NCI-H345 treated with DMSO at 0.1 percent for 48 hours (cell line): ENCODE measurements at regions not wholly inside any gene's neighbourhood (a gene's known extent, or its start where the extent isn't known, plus 50 kb on each side); places are given as distances from the start of the nearest gene placed in this dataset.

Experiments used
- DNase-seq: peaks from one replicate; lab custom pipeline; 2025; ENCODE audit not compliant: unreplicated experiment; lab: John Stamatoyannopoulos, UW

- no peak for DNase-seq
Measured at GRCh38 chr1:83773059-83773458, 225.9 kb downstream of the TTLL7 start.

GRCh38 chr1:83770319-83770661 is 228.6 kb downstream of the TTLL7 start:
- no peak for DNase-seq

DNA sequence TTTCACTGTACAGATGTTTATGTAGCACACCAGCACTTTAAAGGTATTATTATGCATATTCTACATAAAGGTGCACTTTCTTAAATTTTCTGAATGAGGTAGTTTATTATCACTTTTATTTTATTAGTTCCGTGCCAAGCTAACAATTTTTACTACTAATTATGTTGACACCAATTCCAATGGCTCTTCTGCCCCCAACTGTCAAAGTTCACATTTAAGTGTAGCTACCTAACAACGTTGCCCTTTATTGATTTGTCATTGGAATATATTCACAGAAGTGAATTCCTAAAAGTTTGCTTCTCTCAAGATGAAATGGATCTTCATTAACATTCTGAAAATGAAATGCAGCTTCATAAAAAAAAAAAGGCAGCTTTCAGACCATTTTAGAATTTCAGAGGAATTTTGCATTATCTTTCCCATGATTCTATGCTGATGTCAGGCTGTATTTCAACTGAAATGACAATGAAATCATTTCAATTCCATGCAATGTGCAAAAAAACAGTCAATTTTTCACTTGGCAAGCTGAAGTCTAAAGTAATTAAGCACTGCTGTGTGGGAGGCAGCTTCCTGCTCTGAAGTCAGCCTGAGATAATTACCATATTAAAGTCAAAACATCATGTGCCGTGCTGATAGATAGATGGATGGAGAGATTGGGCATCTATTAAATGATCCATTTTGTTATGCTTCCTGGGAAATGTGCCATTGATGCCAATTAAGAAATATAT is 229.2 kb downstream of the TTLL7 start:
- no peak for DNase-seq

DNA sequence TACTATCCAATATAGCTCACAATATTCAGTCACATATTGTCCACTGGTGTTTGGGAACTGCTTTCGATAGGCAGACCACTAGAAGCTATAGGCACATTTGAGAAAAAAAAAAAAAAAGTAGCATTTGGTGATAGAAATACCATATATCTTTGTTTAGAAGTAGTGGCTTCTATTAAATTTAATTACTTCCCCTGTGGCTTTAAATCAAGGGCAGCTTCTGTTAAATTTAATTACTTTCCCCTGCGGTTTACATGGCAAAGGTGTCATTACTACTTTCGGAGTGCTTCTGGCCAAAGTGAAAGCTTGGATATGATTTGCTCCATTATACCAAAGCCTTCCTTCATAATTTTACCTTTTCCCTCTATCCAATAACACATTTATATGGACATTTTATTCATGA is 229.9 kb downstream of the TTLL7 start:
- no peak for DNase-seq

- DNase-seq = no peak
Measured at GRCh38 chr1:83766241-83766691, 232.7 kb downstream of the TTLL7 start.

DNA sequence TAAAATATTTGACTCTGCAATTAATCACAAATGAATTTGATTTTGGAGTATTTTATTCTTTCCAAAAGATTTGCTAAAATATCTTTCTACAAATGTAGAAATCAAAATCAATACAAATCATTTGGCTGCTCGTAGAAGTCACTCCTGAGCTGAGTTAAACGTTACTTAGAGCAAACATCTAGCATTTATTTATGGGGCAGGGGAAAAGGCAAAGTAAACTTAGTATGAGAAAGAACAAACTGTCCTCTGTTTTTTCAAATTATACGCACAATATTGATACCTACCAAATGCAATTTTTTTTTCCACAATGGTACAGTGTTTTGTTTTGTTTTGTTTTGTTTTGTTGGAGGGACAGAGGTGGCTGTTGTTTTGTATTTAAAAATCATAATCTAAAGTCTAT is 233.8 kb downstream of the TTLL7 start:
- DNase-seq = no peak

DNA sequence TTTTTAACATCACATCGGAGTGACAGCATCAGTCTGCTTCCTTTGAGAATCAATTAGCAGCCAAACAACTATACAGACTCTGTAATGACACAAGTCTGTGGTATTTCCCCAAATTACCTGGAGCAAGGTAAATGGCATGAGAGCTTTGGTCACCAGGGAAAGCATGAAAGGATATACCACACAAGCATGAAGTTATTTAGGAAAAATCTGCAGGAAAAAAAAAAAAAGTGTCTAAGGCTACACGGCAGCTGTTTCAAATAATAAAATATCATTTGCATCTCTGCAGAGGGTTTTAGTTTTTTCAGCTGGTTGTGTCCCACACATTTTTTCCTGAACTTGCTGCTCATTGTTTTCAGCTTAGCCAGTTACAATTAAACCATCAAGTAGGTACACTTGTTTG is 234.7 kb downstream of the TTLL7 start:
- DNase-seq = no peak

DNA sequence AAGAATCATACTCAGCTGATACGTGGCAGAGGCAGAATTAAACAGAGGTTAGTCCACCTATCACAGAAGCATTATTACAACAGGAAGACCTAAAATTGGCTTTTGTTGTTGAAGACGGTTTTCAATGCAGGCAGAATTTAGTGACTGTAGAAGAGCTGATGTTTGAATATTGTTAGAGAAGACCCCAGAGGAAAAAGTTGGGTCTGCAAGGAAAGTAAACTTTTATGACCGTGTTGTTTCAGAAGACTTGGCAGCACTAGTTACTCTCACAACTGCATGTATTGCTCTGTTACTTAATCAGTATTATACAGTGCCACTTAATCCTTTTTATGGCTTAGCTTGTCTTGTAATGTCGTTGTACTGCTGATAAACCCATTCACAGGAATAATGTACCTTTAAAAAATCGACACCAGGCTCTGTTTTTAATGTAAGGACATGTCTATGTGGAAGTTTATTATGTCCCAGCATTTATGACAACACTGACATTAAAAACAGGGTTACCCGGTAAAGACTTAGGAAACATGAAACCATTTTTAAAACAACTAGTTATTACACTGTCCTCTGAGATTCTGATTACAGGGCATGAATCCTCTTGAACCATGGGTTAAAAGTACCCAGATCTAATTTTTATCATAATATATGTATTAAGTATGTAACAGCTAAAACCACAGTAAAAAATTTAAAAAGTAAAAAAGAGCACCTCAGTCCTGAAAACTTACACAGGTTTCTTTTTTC is 235.4 kb downstream of the TTLL7 start:
- no peak for DNase-seq

DNA sequence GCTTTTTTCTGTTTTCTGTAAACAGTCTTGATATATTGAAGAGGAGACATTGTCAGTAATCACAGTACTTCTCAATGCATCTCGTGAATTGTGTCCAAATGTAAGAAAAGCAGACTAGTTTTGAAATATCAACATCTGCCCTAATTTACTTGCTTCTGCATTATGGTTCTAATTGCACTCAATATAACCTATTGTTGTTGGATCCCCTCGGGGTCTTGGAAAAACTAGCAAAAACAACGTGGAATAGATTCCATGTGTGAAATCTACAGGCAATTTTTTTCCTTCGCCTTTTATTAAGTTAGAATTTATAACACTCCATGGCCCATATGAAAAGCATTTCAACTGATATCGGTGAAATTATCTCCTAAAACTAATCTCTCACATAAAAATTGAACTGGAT is 236.5 kb downstream of the TTLL7 start:
- no peak for DNase-seq

DNA sequence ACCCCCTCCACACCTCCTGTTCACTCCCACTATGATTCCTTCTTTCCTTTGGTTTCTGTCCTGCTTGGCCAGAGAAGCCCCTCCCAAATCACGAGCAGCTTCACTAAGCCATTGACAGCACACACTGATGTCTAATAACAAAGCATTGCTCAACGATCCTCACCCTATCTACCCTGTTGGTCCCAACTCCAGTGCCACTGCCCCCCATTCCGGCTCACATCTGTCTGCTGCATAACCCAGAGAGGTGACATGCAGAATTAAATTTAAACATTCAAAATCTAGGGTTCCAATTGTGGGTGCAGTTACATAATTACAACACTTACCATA is 236.9 kb downstream of the TTLL7 start:
- DNase-seq = no peak

DNA sequence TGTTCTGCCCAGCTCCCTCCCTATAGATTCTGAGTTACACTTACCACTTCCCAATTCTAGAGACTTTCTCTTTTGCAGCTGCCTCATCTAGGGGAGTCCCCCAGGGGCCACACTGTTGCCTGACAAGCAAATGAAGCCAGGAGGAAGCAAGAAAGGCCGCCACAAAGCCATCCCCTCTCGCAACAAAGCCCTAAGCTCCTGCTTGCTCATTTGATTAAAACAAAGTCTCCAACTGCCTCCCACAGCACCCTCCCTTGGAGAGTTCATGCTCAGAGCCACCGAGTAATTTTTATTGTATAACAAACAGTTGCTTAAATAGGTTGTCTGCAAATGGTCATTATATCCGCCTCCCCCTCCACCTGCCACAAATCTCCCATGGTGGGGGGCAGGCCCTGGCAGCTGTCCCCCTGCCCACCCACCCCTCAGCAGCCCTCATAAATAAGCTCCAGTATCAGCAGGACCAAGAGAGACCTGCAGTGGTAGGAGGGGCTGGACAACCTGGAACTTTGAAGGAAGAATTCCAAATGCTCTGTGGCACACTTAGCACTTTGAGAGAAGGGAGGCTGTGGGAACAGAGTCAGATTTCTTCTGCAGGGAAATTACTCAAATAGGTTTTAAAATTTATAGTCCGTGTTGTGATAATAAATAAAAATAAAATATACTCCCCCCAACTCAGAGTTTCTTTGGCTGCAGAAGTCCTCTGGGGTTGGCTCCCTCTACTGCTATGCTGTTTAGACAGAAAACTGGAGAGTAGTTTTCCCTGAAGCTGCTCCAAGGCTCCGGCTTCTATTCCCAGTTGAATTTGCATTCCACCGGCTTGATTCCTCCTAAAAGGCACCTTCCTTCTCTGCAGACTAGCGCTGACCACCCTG is 237.5 kb downstream of the TTLL7 start:
- no peak for DNase-seq

DNA sequence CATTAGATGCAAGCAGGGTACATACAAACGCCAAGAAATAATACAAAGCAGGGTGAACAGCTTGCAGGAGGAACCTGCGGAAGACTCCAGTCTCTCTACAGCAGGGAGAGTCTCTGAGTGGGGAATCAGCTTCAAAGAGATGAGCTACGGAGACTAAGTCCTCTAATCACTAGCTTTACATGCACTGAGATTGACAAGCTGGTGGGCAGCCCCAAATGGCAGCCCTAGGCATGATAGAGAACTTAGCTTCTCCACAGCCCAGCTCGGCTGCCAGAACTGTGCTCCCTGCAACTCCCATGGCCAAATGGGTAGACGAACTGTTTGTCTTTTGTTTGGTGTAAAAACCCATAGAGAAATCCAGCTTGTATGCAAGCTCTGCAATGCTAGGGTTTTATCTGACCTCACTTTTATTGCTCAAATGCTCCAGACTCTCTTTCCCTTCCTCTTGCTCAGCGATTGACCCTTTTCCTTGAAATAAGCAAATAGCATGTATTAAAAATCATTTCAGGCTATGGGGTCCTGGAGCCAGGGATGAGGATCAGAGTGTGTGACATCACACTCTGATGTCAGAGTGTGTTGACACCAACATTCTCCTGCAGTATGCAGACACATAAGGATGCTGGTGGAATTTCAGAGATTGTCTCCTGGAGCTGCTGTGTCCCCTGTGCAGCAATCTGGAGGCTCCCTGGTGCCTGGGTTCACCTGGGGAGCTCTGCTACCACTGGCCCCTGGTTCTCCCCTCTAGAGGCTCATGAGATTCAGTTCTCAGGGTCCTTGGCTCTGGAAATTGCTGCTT is 238.5 kb downstream of the TTLL7 start:
- DNase-seq = no peak

DNA sequence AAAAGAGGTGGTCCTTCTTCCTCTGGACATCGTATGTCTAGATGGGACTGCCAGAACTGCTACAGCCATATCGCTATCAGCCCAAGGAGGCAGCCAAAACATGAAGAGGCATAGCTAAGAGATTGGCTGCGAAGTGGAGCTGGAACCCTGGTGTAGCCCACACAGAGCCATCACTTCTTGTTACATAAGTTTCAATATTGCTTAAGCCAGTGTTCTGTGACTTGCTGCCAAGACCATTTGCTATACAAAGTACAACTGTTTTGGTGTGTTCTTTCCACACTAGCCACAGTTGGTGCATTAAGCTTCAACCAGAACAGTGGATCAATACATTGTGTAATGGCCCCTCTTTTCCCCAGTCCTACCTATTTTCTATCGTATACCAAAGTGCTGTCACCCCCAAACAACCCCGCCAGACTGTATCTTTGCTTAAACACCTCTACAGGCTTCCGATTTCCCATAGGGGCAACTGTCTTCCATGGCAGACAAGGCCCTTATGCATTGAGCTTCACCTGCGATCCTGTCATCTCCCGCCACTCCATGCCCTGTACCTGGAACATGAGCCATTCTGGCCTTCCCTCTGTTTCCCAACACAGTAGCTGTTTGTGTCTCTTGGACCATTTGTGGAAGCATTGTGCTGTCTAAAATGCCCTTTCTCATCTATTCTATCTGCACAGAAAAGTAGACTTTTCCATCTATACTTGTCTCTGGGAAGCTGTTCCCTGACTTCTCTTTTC is 241.8 kb downstream of the TTLL7 start:
- DNase-seq = no peak

- DNase-seq = no peak
Measured at GRCh38 chr1:83751602-83752001, 247.3 kb downstream of the TTLL7 start.

DNA sequence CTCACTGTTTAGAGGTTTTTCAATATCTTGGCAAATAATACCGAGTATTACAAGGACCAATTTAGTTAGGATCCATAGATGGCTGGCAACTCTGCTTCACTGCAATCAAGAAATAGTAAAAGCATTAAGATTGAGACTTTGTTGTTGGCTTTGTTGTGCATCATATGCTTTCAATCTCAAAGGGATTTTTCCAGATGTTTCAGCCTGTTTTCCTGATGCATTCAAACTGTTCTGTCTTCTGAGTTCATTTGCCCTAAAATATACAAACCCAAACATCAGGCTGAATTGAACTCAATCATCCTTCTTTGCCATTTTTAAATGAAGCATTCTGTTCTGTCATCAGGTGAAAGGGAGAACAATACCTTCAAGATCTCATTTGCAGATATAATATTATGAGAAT is 248.7 kb downstream of the TTLL7 start:
- no peak for DNase-seq

GRCh38 chr1:83747853-83748482 is 251.0 kb downstream of the TTLL7 start:
- DNase-seq = no peak

DNA sequence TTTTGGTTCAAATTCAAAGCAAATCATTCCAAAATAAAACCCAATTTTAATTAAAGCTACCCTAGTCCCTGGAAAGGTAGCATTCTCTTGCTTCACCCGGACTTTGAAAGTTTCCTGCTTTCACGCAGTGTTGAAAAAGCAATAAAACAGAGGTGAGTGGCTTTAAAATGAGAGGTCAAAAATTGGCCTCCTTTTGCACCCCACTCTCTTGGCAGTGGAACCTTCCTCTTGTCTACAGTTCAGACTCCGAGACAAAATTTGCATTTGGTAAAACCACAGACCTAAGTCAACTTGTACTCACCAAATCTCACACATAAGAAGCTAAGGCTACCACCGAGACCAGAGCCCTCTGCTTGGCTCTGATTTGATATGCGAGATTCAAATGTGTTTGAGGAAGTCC is 252.7 kb downstream of the TTLL7 start:
- no peak for DNase-seq

GRCh38 chr1:83742446-83742845 is 256.5 kb downstream of the TTLL7 start:
- no peak for DNase-seq

DNA sequence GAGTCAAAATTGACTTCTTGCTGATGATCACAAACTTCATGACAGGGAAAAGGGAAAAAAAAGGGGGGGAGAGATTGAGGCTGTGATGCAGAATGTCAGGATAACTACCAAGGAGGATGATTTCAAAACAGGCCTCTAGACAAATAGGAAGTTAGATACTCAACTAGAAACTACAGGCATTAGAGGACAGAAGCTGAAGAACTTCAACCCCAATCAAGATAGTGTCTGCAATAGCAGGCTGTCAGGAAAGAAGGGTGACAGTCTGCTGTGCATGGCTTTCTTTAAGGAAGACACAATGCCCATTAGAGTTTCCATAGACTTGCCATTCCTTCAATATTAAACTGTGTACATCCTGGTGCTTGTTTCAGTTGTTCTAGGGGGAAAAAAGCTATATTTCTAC is 257.2 kb downstream of the TTLL7 start:
- DNase-seq = no peak

GRCh38 chr1:83741348-83741747 is 257.6 kb downstream of the TTLL7 start:
- no peak for DNase-seq
